Keratinocyte (primary cell): ENCODE measurements at regions not wholly inside any gene's neighbourhood (a gene's known extent, or its start where the extent isn't known, plus 50 kb on each side); places are given as distances from the start of the nearest gene placed in this dataset.

Source experiments
- DNase-seq: peaks from one replicate; pipeline ENCODE4 v3.0.0-alpha.2; 2011; ENCODE audit warnings: low read depth, missing footprints, low spot score
- FAIRE-seq: peaks from 2 replicates; lab custom pipeline; 2011; peaks lifted over from hg19 to GRCh38; lab: Jason Lieb, UNC
- H2AFZ ChIP-seq: 2 replicates; pipeline ENCODE4 v1.6.0; 2012; ENCODE audit warnings: low read length, control low read depth, inconsistent platforms; ENCODE audit not compliant: control insufficient read depth
- H3K27ac ChIP-seq: 2 replicates; pipeline ENCODE4 v1.5.1; 2011; ENCODE audit warnings: low read length; ENCODE audit not compliant: control insufficient read depth, insufficient read depth
- H3K27me3 ChIP-seq: 3 replicates; pipeline ENCODE4 v1.6.0; 2011; ENCODE audit warnings: low read length; ENCODE audit not compliant: control insufficient read depth, insufficient read depth; ENCODE audit errors: extremely low read depth
- H3K36me3 ChIP-seq, 2 experiments: 2 replicates in 1 of 2; 3 replicates in 1 of 2; pipeline ENCODE4 v1.5.1; 2011; ENCODE audit warnings: low read length in 2 of 2, mild to moderate bottlenecking in 1 of 2; ENCODE audit not compliant: control insufficient read depth in 2 of 2, insufficient read depth in 2 of 2; ENCODE audit errors: extremely low read depth in 1 of 2
- H3K4me1 ChIP-seq: 3 replicates; pipeline ENCODE4 v1.5.1; 2011; ENCODE audit warnings: low read length; ENCODE audit not compliant: control insufficient read depth, insufficient read depth; ENCODE audit errors: extremely low read depth
- H3K4me2 ChIP-seq: 3 replicates; pipeline ENCODE4 v1.6.0; 2011; ENCODE audit warnings: low read depth, low read length; ENCODE audit not compliant: control insufficient read depth, insufficient read depth; ENCODE audit errors: extremely low read depth
- H3K4me3 ChIP-seq, 3 experiments: fragments of 200-600 bp in 1 of 3; sonication (generic) in 1 of 3; 2 replicates in 2 of 3; 3 replicates in 1 of 3; pipeline ENCODE4 v1.5.1; 2011 to 2016; ENCODE audit warnings: low read length in 3 of 3, mild to moderate bottlenecking in 3 of 3, control low read depth in 2 of 3, inconsistent platforms in 1 of 3, low read depth in 1 of 3, mixed read lengths in 1 of 3, mixed run types in 1 of 3, moderate library complexity in 1 of 3; ENCODE audit not compliant: control insufficient read depth in 2 of 3, insufficient read depth in 2 of 3; ENCODE audit errors: extremely low read depth in 1 of 3
- H3K79me2 ChIP-seq: 2 replicates; pipeline ENCODE4 v1.6.0; 2012; ENCODE audit warnings: low read length; ENCODE audit not compliant: control insufficient read depth, insufficient read depth
- H3K9ac ChIP-seq: 3 replicates; pipeline ENCODE4 v1.6.0; 2011; ENCODE audit warnings: low read length; ENCODE audit not compliant: control insufficient read depth, insufficient read depth; ENCODE audit errors: extremely low read depth
- H3K9me1 ChIP-seq: 3 replicates; pipeline ENCODE4 v1.6.0; 2011; ENCODE audit warnings: low read length; ENCODE audit not compliant: control insufficient read depth, insufficient read depth; ENCODE audit errors: extremely low read depth
- H3K9me3 ChIP-seq: 2 replicates; pipeline ENCODE4 v1.5.1; 2012; ENCODE audit warnings: low read depth, low read length; ENCODE audit not compliant: control insufficient read depth
- H4K20me1 ChIP-seq: 3 replicates; pipeline ENCODE4 v1.6.0; 2011; ENCODE audit warnings: low read length; ENCODE audit not compliant: control insufficient read depth, insufficient read depth; ENCODE audit errors: extremely low read depth
- EZH2 ChIP-seq: IDR thresholded peaks from one replicate; pipeline ENCODE4 v1.6.1; 2012; ENCODE audit warnings: inconsistent platforms, mild to moderate bottlenecking, low read length, moderate library complexity
- dilution Hi-C: fragments of 300-500 bp; cut with MboI; formaldehyde crosslinking; loops from one replicate; pipeline ENCODE4 v1.7.0; 2020; ENCODE audit warnings: low sequenced_read_pairs; ENCODE audit not compliant: extremely low pct_ligation_motif_present
- TF ChIP-seq, protein P1 (sequence below), 3 experiments: IDR thresholded peaks in 1 of 3; conservative IDR thresholded peaks in 1 of 3; optimal IDR thresholded peaks in 1 of 3; 2 replicates in 2 of 3; 3 replicates in 1 of 3; pipeline versions ENCODE3 to v1.5.1; 2011; ENCODE audit warnings: low read length in 3 of 3, mild to moderate bottlenecking in 3 of 3, moderate library complexity in 2 of 3, control low read depth in 1 of 3, inconsistent platforms in 1 of 3; ENCODE audit not compliant: insufficient read depth in 2 of 3; ENCODE audit errors: extremely low read depth in 1 of 3

DNA sequence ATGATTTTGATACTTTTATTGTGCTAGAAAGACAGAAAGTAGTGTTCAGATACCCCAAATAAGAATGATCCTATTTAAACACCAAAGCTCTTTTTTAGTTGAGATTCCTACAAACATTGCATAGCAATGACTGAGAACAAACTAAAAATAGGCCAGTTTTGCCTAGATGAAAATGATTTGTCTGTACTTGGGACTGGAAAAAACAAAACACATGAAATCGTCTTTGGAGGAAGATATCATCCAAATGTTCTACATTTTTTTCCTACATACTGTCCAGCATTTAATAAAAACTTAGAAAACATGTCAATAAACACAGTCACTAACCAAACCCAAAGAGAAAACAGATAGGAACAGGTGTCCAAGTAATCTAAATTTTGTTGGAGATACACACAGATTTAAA, 111.6 kb upstream of the MEOX2 start:
- no peak overlapping the region for H3K4me3 ChIP-seq
- H3K4me1 ChIP-seq: no peaks in the 10 kb centered on the region
- no peak overlapping the region for H3K27ac ChIP-seq
- no peak for DNase-seq
- H3K9me1 ChIP-seq: no peaks in the 10 kb centered on the region
- H3K4me2 ChIP-seq: no peak overlapping the region
- no peaks in the 10 kb centered on the region for H3K79me2 ChIP-seq
- H4K20me1 ChIP-seq: no peaks in the 10 kb centered on the region
- no peak overlapping the region for H2AFZ ChIP-seq
- FAIRE-seq: no peak
- no peak overlapping the region for H3K9ac ChIP-seq
- no peaks in the 10 kb centered on the region for H3K36me3 ChIP-seq
- no peaks in the 10 kb centered on the region for H3K9me3 ChIP-seq
- dilution Hi-C loops: no loop called here
- no peaks in the 10 kb centered on the region for H3K27me3 ChIP-seq
- TF ChIP-seq EZH2: no peak
- TF ChIP-seq, protein P1, sequence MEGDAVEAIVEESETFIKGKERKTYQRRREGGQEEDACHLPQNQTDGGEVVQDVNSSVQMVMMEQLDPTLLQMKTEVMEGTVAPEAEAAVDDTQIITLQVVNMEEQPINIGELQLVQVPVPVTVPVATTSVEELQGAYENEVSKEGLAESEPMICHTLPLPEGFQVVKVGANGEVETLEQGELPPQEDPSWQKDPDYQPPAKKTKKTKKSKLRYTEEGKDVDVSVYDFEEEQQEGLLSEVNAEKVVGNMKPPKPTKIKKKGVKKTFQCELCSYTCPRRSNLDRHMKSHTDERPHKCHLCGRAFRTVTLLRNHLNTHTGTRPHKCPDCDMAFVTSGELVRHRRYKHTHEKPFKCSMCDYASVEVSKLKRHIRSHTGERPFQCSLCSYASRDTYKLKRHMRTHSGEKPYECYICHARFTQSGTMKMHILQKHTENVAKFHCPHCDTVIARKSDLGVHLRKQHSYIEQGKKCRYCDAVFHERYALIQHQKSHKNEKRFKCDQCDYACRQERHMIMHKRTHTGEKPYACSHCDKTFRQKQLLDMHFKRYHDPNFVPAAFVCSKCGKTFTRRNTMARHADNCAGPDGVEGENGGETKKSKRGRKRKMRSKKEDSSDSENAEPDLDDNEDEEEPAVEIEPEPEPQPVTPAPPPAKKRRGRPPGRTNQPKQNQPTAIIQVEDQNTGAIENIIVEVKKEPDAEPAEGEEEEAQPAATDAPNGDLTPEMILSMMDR (optimal IDR thresholded peaks at IDR 0.05 in 1 of 3, IDR thresholded peaks at IDR 0.05 in 1 of 3, conservative IDR thresholded peaks at IDR 0.05 in 1 of 3; ENCODE audit: extremely low read depth in 1 of 3, insufficient read depth in 2 of 3, low read length in 3 of 3): no peak

DNA sequence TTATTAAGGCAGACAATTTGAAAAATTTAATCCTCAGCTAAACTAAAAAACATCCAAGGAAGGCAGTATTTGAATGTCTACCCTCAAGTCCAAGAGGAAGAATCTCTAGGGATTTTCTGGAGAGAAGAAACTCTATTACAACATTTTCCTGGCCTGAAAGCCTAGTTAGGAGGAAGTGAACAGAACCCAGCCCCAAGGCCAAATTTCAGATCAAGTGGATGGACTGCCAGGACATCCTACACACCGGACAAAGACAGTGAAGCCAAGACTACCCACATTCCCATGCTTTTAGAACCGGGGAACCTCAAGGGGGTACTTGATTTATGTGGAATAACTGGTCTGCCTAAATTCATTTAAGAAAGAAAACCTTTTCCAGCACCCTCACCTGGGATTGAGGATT, 108.9 kb upstream of the MEOX2 start:
- dilution Hi-C loops: no loop called here
- no peak for FAIRE-seq
- no peaks in the 10 kb centered on the region for H3K36me3 ChIP-seq

More for the DNA sequence above, 108.9 kb upstream of the MEOX2 start:
- Histone ChIP-seq H3K27ac (no peak overlapping the region), H3K4me2 (no peak overlapping the region), H4K20me1 (no peaks in the 10 kb centered on the region), H3K9ac (no peak overlapping the region), H2AFZ (no peak overlapping the region), H3K4me3 (no peak overlapping the region), H3K9me1 (no peaks in the 10 kb centered on the region), H3K79me2 (no peaks in the 10 kb centered on the region), H3K4me1 (no peaks in the 10 kb centered on the region), H3K27me3 (no peaks in the 10 kb centered on the region), H3K9me3 (no peaks in the 10 kb centered on the region)
- no peak for DNase-seq
- TF ChIP-seq, protein P1 (optimal IDR thresholded peaks at IDR 0.05 in 1 of 3, IDR thresholded peaks at IDR 0.05 in 1 of 3, conservative IDR thresholded peaks at IDR 0.05 in 1 of 3; ENCODE audit: extremely low read depth in 1 of 3, insufficient read depth in 2 of 3, low read length in 3 of 3): no peak
- TF ChIP-seq EZH2: no peak
